Middle frontal gyrus (tissue), 1 donor: ENCODE measurements at regions not wholly inside any gene's neighbourhood (a gene's known extent, or its start where the extent isn't known, plus 50 kb on each side); places are given as distances from the start of the nearest gene placed in this dataset.

Source experiments
- DNase-seq: peaks from one replicate; pipeline ENCODE4 v3.0.0-alpha.2; 2015; ENCODE audit warnings: low spot score; ENCODE audit errors: extremely low spot score

DNA sequence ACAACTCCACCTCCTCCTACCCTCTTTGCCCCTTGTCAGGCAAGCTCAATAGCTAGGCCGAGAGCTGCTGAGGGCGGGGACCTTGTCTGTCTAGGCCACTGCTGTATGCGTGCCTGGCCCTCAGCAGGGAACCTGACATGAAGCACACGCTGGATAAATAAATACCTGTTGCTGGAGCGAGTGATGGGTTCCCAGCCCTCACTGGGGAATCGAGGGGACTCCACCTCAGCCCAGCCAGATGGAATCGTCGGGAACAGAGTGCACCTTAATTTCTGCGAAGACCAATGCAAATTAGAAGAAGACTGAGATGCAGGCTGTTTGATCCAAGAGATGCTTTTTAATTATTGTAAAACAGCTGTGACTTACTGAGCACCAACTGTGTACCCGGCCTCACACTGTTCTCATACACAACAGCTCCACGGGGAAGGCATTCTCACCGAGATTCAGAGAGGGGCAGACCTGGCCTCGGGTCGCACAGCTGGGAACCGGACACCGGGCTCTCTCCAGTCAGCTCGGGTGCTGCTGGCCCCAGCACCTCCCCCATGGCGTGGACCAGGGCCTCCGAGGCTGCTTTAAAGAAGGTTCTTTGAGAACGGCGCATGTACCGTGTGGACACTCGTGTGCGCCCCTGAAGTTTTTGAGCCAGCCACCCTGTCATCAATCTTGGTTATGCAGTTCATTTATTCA, 109.7 kb upstream of the IER5L start:
- DNase-seq = no peak

GRCh38 chr9:129285979-129286772, 108.1 kb upstream of the IER5L start:
- DNase-seq = no peak

GRCh38 chr9:129285382-129285781, 107.3 kb upstream of the IER5L start:
- DNase-seq = no peak

DNA sequence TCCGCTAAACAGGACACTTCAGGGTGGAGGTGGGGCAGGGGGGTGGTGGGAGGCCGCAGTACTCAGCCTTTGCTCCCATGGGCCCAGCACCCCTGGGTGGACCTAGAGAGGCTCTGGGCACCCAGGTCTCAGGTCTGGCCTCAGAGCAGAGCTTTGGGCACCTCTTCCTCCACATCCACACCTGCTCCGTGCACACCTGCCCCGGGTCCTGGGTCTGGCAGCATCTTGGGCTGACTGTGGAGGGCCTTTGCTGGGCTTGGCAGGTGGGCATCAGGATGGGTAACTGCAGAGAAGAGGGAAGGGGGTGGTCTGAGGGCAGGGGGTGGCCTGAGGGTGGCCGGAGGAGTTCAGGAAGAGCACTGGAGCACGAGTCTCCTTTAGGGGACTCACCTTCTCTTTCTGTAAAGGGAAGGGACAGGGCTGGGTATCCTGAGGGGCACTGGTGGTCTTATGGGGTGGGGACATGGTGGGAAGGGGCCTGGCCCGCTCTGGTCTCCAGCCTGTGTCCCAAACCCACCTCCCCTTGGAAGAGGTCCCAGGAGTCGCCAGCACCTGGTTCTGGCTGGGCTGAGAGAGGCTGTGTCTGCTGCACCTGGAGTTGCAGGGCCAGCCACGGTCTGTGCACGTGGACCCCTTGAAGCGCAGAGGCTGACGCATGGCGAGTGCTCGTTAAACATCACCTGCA, 106.7 kb upstream of the IER5L start:
- no peak for DNase-seq

DNA sequence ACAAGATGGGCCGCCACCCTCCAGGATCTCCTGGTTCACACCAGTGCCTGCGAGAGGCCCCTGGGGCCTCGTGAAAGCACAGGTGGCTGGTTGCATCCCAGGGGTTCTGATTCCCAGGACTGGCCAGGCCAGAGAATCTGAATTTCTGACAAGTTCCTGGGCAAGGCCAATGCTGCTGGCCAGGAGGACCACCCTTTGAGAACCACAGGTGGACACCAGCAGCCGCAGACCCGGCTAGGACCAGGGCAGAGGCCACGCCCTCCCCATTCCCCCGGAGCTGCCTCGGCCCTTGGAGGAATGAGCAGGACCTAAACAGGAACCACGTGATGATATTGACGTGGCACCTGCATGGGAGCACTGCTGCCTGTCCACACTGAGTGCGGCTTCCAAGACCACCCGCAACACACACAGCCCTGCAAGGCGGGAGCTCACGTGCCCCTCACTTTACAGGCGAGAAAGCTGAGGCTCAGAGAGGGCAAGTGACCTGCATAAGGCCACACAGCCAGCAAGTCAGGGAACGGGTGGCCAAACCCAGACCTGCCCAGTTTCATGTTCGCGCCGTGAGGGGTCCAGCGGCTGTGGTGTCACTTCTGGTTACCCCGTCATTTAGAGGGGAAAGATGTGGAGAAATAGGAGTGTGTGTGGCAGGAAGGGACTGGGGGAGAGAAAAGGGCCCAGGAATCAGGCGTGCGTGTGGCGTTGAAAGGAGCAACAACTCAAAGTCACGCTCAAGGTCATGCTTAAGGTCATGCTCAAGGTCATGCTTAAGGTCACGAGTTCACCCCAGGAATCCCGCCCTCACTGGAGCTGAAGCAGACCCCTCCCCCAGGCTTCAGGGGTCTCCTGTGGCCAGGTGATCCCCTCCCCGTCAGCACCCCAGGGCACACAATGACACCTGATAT, 105.9 kb upstream of the IER5L start:
- no peak for DNase-seq

GRCh38 chr9:129283291-129283691, 105.2 kb upstream of the IER5L start:
- no peak for DNase-seq

DNA sequence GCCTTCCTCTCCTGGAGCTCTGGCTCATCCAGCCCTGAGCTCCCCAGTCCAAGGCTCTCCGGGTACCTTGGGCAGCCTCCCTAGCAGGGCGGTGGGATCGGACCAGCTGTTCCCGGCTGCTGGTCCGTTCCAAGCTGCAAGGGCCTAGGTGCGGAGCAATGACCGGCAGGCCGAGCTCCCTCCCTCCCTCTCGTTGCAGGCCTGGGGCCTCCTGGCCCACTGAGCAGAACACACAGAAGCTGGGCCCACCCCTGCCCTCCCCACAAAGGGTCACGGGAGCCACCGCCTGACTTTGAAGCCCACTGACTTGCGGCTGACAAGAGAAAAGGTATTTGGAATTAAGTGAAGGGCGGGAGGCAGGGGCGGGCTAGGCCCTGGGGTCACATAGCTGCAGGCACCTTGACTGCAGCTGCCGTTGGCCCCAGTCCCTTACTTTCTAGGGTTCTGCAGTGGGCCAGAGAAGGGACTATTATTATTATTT, 104.7 kb upstream of the IER5L start:
- DNase-seq = no peak

DNA sequence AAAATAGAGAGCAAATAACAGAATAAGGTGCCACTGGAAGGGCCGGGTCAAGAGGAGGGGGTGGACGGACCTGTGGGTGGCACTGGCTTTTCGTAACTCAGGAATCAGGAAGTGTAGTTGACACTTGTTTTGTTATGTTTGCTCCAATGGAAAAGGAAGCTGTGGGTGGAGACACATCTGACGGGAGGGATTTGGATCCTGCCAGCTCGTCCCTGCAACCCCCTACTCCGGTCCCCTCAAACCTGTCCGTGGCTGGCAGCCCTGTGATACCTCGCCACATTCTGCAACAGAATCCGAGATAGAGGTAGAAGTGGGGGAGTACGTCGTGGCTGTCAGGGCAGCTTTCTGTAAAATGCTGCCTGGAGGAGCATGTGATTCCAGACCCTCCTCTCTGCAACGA, 104.2 kb upstream of the IER5L start:
- DNase-seq = no peak

GRCh38 chr9:129281506-129282145, 103.6 kb upstream of the IER5L start:
- no peak for DNase-seq

- DNase-seq = no peak
These were observed 102.7 kb upstream of the IER5L start for GRCh38 chr9:129280623-129281271.

DNA sequence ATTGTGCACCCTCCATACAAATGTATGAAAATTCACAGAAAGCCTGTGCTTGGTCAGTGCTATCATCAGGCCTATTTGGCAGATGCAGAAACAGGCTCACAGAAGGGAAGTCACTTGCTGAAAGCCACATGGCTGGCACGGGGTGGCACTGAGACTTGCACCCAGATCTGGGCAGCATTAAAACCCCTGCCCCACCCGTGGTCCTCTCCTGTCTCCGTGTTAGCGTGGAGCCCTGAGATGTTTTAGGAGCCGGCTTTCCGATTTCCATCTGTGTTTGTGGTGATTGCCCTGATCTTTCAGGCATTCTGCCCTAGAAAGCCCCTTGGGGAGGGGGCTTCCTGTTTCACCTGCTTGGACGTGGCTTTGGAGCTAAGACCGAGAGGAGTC, 102.2 kb upstream of the IER5L start:
- DNase-seq = no peak

DNA sequence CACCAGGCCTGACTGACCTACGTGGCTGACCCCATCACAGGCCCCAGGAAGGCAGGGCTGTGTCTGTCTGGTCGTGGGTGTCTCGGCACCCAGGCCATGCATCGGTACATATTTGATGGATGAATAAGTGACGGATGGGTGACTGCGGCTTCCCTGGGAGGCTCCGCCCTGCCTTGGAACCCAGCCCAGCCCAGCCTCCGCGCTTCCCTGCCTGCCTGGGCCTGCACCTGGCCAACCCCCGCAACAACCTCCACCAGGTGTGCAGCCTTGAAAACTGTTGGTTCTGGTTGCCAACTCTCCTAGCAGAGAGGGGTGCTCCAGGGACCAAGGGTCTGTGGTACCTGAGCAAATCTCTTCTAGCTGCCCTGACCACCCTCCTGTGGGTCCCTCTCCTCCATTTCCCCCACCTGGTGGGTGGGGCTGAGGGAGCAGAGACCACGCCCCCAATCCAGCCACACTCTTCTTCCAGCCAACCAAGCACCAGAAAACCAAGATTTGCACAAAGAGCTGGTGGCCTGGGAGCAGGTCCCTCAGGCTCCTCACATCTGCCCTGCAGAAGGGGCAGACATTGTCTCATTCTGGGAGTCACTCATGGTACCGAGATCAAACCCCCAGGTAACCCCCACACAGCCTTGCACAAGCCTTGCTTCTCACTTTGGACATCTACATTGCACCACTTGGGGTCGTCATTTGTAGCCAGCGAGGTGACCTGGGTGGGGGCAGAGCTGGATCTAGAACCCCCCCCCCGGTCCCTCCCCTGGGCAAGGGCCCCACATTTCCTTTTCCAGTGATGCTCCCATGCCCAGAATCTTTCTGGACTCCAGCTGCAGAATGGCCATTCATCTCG, 100.6 kb upstream of the IER5L start:
- DNase-seq = no peak

DNA sequence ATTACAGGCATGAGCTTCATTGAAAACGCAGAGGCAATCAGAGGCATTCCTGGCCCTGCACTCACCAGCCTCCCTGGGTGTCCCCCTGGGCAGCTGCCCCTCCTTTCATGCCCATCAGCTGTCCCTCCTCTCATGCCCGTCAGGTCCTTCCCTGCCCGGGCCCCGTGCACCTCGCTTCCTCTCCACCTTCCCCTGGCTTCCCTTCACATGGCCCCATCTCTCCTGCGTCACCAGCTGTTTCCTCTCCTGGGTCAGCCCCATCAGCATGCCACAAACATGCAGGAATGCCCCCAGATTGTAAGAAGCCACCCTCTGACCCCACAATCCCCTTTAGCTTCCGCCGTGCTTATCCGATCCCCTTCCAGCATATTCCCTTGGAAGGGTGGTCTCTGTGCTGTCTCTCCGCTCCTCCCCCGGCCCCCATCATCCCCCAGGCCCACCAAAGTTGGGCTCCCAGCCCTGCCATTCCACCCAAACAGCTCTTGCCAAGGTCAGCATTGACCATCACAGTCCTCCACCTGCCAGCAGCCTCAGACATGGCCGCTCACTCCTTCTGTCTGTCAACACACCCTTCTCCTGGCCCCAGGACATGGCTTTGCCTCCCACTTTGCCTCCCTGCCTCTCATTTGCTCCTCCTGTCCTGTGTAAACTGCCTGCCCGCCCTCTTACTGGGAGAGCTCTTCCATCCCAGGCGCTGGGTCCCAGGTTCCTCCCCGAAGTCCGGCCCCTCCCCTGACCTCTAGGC, 98.6 kb upstream of the IER5L start:
- DNase-seq = no peak

DNA sequence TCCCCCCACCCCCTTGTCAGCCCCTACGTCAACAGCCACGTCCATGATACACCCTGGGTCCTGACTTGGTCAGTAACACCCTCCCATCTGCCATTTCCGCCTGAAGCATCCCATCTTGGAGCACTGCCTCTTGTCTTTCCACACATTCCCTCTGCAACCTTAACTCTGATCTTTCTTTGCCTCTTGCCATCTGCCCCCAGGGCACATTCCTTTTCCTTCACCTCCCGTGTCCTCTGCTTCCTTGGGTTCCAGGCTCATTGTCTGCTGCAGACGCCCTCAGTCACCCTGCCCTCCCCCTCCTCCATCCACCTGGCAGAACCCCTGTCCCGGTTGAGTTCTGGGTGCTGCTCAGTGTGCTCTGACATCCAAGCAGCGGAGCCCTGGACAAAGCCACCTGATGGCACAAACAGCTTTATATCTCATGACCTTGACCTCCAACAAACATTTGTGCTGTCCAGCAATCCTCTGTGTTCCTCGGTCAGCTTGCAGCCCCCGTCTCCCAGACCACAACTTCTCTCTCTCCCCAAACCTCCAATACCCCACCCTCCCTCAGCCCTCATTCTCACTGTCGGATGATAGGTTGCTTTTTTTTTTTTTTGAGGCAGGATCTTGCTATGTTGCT, 97.7 kb upstream of the IER5L start:
- no peak for DNase-seq

GRCh38 chr9:129273941-129274684, 96.1 kb upstream of the IER5L start:
- DNase-seq = no peak

DNA sequence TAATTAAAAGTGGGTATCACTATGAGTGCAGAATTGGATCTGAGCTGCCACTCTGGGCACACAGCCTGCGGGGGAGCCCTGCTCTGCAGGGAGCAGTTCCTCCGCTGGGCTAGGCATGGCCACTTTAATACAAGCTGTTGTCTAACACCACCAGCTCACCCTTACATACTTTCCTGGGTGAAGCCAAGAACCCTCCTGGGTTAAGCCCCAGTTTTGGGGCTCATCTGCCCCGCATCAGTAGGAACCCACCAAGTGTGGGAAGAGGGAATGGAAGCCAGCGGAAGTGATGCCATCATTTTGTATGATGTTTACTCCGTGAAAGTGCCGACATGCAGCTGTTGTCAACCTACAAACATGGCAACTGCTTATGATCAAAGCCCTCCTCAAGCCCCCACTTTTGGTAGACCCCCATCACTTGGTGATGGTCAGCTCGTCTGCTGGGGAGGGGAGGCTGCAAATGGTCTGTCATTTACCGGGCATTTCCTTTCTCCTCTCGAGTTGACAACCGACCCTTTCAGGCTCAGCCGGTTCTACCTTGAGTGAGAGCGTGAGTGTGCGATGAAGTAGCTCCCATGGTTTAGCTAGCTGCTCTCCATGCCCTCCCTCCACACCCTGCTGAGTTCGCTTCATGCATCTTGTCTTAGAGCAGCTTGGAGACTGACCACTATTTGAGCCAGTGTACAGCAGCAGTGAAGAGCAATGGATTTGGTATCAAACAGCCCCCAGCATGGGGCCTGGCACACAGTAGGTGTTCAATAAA, 95.3 kb upstream of the IER5L start:
- DNase-seq = no peak
